ENCODE measurements at regions not wholly inside any gene's neighbourhood (a gene's known extent, or its start where the extent isn't known, plus 50 kb on each side); places are given as distances from the start of the nearest gene placed in this dataset.

DNA sequence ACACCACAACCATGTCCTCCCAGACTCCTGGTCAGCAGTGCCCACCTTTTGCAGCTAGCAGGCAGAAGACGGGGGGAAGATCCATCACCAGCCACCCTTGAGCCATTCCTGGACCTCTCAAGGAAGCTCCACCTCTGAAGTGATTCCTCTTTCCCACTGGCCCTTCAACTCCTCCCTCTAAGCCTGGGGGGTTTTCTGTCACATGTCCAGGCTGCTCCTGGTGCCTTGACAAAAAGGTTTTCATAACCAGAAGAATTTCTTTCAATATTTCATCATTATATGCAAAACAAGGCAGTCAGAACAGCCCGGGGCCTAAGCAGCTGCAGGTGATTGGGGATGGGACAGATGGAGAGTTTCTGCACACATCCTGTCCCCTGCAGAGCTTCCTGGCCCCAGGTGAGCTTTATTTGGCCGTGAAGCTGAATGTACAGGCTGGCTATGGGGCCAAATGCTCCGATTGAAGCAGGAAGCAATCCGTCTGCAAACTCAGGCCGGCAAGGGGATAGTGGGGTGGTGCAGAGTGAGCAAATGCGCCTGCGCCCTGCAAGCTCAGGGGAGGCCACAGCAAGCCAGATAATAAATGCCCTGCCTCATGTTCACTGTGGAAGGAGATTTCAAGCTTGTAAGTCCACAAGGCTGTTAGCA, 173.5 kb downstream of the C5orf15 start:
- no peak for FAIRE-seq

DNA sequence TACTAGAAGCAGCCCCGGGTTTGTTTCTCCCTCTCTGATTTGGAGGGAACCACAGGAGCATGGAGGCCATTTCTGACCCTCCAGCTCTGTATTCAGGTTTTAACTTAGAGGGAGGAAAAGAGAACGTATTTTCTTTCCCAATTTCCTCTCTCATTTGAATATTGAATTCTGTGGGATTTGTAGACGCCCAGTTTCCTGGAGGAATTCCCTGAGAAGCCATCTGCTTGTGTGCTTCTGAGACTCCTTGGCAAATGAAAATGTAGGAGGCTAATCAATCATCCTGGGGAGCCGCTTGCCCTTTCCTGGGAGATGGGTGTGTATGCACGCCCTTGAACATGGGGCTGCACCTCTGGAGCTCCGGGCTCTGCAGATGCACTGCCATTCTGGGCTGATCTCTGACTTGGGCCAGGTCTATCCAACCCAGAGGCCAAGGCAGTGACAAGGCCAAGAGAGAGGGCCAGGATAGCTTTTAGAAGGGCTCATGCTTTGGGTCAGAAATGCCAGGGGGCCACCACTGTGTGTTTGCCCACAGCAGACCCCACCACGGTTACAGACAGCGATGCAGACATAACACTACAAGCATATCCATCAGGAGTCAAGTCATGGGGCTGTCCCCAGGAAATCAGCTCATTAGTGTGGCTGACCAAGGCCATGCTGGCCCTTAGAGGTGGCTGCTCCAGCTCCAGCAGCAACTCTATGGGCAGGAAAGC, 174.5 kb downstream of the C5orf15 start:
- no peak for FAIRE-seq

DNA sequence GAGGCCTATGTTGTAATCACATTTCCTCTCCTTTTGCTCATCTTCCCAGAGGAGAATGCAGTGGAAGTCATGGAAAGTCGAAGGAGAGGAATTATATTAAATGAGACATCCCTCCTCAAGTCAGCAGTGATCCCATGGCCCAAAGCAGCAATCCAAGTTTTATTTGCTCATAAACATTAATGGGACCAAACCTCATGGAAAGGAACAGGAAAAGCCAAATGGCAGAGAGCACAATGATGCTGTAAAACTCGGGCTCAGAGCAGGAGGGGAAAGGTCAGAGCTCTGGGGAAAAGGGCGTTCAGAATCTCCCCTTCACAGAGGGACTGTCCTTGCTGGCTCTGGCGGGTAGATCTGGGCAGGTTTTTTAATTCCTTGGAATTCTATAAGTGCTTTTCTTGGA, 175.8 kb downstream of the C5orf15 start:
- FAIRE-seq, result no peak

DNA sequence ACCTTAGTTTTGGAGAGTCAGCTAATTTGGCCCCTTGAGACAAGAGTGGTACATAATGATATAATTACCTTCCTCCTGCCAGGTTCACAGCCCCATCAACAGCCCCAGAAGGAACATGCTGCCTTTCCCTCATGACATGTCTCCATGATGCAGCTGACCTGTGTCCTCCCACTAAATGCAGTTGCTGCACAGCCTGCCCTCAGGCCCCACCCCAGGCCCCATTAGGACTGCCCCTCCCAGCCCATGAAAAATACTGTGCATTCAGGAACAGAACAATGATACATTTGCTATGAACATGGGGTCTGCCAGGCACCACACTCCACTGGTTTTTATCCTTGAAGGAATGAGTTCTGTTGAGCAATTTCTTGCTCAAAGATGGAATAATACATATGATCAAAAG, 176.4 kb downstream of the C5orf15 start:
- no peak for FAIRE-seq

DNA sequence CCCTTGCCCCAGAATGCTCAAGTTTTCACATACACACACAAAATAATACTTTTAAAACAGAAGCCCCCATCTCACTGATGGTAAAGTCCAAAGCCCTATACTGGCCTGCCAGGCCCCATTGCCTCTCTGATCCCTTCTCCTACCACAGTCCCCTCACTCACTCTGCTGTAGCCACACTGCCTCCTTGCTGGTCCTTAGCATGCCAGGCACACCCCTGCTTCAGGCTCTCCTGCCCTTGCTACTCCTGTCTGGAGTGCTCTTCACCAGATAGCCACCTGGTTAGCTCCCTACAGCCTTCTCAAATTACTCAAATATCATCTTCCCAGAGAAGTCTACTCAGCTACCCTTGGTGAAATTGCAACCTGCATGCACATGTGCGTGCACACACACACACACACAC, 177.5 kb downstream of the C5orf15 start:
- FAIRE-seq, result no peak

DNA sequence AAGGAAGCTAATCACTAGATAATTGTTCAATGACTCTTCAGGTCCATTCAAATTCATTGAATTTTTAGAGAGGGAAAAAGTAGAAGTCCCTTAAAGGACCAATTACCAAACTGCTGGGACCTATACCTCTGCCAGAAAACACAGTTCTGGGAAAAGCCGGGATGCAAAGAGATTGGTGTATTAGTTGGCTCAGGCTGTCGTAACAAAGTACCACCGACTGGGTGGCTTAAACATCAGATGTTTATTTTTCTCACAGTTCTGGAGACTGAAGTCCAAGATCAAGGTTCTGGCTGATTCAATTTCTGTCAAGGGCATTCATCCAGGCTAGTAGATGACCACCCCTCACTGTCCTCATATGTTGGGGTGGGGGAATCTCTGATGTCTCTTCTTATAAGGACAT, 177.1 kb upstream of the FSTL4 start:
- FAIRE-seq, result no peak

DNA sequence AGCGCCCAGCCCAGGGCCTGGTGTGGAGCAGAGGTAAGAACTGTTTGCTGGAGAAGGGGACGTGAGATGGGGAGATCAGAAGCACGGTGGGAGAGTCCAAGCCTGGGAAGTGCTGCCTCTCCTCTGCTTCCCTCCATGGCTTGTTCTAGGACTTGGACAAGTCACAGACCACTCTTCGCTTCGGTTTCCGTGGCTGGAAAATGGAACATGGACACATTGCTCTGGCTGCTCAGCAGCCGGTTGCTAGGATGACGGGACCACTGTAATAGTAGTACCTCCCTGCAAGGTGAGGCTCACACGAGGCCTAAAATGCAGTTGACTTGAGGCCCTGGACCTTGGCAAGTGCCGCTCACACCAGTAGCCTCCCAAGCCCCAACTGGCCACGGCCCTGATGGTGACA, 175.8 kb upstream of the FSTL4 start:
- no peak for FAIRE-seq

DNA sequence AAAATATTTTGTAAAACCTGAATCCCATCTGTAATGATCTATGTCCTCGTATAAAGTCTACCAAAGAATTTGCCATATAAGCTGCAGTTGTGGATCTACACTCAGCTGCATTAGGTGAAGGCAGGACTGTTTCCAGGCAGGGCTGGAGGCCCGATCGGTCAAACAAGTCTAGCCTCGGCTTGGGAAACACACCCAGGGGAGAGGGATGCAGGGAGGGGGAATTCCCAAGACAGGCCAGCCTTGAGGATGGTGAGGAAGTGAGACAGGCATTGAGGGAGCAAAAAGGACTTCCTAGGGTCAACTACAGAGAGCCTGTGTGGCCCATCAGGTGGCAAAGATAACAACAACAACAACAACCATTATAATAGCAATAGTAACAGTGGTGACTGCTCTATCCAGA, 174.1 kb upstream of the FSTL4 start:
- no peak for FAIRE-seq

DNA sequence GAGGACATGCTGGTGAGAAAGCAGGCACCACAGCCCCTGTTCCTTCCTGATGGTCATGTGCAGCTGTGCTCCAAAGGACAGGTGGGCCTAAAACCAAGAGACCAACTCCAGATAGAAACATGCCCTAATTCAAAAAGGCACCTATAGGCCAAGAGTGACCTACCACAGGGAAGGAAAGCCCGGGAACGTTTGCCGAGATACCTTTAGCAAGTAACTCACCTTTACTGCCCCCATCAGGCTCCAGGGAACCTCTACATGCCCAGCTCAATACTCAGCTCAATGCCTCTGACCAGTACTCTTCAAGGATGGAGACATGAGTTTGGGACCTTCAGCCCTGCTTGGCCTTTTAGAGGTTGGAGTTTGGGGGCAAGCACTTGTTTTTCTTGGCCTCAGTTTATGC, 172.8 kb upstream of the FSTL4 start:
- no peak for FAIRE-seq

DNA sequence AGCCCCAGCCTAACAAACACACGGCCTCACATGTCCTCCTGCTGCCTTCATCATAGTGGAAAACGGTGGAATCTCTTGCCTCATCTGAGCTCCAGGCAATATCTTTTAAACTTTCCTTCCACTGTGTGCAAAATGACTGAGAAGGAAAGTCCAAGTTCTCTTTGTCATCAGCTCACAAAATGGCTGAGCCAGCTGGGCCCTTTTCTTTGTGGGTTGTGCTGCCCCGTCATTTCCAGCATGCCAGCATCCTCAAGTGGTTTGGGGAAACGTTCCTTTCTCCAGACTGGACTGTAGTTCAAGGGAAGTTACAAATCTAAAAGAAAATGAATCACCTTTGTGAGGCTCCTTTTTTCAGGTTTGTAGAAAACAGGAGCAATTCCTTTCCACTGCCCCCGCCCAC, 171.1 kb upstream of the FSTL4 start:
- FAIRE-seq, result no peak

DNA sequence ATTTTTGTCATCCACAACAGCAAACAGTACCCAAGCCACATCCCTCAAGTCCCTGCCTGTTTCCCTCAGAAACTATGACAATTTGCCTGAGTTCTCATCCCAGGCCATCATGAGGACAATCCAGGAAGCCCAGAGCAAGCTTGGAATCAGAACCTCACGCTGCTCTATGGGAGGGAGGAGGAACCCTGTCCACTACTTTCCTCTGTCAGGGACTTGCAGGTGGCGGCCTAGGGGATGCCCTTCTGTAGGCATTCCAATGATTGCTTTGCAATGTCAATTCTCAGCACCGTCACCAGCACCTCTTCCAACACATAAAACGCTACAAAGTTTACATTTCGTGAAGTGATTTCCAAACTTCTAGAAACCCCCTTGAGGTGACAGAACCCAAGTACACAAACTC, 170.4 kb upstream of the FSTL4 start:
- FAIRE-seq, result no peak

DNA sequence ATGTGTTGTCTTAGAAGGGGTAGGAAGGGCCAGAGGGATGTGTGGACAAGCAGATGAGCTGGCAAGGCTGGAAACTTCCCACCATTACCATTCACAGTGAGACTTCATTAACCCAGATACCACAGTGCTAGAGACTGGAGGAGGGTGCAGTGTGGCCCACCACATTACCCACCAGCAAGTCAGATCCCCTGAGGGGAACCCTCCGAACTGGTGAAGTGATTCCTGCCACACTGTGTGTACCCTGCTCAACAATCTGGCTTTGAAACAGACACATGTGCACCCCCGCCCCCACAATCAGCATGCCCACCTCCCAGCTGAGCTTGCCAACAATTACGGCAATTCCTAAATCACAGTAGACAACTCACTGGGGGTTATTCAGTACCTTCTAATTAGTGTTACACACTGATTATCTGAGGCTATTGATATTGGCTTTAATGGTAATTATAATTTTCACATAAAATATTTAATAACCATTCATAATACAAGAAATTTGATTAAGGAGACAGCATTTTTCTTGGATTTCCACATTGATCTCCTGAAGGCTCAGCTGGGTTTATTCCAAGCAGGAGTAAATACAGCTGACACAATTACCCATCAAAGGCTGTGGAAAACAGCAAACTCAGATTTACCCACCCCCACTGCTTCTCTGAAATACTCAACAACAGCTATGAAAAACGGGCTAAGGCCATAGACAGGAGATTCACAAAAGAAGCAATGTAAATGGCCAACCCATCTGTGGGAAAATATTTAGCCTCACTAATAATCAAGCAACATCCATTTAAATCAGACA, 169.3 kb upstream of the FSTL4 start:
- no peak for FAIRE-seq

DNA sequence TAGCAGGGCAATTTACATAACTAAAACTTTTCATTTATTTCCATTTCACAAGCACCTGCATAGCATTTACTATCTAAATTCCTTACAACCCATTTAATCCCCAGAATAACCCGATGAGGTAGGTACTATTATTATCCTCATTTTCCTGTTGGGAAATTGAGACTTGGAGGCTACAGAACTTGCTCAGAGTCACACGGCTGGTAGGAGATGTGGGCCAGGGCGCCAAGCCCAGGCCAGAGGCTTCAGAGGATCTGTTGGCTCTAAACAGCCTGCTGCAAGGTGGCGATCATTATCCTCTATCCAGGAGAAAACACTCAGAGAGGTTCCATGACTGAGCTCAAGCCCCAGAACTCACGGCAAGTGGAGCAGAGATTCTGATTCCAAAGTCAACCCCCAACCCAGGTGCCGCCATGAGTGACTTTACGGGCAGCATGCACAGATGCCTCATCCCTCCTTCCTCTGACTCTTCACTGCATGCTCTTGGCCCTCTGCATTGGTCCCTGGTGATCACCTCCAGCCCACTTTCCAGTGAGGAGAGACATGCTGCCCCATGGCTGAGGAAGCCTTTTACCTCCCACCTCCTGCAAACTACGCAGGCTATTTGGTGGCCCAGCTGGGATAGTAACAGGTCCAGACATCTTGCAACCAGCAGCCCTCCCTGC, 168.4 kb upstream of the FSTL4 start:
- FAIRE-seq, result no peak

DNA sequence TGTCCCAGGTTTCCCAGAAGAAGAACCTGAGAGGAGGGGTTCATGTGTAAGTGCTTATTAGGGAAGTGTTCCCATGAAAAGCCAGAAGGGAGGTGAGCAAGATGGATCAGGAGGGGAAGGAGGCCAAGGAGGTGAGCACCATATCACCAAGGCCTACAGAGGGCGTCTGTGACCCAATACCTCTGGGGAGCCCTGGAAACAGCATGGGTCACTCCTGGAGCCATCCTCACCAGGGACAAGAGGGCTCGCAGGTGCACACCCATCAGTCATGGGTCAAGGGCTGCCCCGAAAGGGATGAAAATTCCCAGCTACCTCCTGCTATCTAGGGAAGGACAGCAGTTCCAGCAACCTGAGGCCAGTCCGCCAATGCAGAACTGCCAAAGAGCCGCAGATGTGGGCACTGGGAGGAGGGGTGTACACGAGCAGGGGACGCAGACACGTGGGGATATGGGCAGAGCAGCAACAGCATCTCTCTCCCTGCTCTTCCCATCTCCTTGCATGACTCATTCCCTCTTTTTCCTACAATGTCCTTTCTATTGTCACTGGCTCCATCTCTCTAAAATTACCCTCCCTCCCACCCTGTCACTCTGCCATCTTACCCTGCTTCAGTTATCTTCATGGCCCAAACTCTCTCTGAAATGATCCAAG, 167.6 kb upstream of the FSTL4 start:
- FAIRE-seq, result no peak

DNA sequence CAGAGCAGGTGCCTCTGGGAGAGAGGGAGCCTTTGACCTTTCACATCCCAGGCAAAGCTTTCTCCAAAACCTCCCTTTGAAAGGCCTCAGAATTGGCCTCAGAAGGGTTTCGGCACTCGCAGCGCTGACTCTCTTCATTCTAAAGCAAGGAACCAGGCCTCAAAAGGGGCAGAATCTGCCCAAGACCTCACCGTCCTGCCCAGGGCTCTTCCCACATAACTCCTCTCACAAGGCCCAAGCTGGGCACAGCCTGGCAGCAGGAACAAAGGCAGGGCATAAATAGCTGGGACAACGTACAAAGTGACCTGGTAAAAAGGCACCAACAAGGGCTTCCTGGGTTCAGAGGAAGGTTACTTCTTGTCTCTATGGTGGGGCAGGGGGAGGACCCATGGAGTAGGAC, 166.3 kb upstream of the FSTL4 start:
- FAIRE-seq, result no peak

DNA sequence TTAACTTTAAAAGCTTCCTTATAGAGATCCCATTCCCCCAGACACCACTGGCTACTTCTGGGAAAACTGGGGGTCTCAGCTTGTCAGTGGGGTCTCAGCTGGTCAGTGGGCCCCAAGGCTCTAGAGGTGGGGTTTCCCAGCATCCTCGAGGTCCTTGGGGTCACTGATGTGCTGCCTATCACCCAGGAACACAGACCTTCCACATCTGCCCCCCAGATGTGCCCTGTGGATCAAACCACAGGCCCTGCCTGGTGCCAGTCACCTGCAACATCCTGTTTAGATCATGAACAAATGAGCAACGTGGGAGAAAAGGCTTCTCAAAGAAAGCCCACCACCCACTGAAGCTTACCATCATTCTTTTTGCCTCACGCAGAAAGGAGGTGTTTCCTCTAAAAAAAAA, 165.6 kb upstream of the FSTL4 start:
- no peak for FAIRE-seq

DNA sequence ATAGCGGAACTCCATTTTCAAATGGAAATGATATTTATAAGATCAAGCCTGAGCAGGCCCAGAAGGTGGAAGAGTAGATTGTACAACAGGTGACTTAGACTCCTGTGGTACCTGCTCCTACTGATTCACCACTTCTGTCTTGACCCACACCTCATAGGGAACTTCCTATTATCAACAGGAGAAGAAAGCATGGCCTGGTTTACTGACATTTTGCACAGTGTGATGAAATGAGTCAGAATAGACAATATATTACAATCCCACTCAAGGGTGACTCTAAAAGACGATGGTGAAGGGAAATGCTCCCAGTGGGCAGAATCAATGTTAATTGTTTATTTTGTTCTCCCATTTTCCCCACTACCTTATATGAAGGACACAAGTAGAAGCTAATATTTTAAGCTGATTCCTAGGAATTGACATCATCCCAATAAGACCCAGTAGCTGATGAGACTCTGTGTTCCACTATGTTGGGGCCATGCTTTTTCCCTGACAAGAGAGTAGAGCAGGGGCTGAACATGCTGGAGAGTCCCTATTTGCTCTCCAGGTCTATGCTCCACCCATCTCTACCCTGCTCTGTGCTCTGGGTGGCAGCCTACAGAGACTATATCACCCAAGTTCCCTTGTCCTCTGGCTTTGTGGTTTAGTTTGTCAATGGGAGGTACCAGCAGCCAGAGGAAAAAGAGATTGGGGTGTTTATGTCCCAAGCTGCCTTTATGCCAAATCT, 163.4 kb upstream of the FSTL4 start:
- FAIRE-seq, result no peak

DNA sequence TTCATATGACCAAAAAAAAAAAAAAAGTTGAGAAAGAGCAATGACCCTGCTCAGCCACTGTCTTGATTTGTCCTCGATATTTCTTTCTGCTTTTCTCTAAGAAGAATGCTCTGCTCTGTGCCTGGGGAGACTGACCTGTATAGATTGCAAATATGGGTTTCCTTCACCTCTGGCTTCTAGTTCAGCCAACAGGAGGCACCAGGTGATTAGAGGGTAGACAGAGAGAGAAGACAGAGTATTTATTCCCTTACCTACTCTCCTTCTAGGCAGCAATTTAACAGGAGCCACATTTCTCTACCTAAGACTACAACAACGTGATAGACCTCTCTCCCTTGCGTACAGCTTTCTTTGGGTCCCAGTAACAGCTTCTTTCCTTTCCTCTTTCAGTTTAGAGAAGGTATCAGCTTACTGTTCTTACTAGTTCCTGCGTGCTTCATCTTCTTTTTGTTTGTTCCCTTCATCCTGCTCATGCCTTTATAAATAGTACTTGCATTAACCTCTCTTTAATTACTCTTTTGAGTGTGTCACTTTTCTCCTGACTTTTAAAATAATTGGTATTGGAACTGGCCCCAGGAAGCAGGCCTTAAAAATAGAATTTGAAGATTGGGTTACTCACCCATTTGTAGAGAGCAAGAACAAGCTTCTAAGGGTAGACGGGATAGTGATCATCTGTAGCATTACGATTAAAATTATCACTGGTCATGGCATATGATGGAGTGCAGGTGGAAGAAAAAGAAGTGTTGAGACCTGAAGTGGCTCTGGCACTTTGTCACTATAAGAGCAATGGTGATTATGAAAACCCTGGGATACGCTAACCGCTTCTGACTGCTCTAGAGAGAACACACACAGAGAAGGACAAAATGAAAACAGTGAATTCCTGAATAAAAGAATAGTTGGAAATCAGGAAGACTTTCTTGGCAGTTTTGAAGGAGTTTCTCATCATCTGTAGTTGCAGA, 161.2 kb upstream of the FSTL4 start:
- FAIRE-seq, result no peak

DNA sequence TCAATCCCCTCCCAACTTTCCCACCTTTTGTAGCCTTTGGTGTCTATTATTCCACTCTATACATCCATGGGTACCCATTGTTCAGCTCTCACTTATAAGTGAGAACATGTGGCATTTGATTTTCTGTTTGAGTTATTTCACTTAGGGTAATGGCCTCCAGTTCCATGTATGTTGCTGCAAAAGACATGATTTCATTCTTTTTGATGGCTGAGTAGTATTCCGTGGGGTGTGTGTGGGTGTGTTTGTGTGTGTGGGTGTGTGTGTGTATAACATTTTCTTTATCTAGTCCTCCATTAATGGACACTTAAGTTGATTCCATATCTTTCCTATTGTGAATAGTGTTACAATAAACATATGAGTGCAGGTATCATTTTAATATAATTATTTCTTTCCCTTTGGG, 157.5 kb upstream of the FSTL4 start:
- no peak for FAIRE-seq

DNA sequence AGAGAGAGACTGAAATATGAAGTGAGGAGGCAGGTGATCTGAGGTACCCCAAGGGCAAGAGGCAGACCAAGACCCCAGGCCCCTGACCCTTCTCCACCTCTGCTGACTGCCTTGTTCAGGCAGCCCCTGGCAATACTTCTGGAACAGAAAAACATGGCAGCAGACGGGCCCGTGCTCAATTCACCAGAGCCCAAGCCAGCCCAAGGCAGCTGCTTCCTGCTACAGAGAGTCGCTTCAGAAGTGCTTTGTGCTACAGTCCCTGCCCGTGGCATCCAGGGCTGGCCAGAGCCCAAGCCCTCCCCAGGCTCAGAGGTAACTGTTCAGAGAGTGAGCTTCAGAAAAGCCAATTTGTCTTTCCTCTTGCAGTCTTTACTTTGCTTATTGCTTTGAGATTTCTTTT, 151.4 kb upstream of the FSTL4 start:
- FAIRE-seq, result no peak

DNA sequence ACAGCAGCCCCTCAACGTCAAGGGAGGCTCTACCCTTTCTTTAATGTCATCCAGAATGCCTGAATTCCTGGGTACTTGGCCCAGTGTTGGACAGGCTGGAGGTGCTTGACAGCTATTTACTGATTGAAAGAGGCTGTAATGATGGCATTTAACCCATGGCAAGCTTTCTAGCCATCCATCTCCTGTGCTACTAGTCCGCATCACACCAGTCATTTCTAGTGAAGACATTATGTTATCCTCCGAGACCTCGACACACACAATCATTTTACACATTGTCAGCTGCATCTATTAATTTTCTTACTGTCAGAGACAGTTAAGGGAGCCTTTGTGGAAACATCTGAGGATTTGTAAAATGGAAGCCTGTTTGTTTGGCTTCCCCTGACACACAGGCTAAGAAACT, 149.3 kb upstream of the FSTL4 start:
- FAIRE-seq, result no peak

Data from TTC549 (cell line).